Parathyroid adenoma (tissue), 2 donors: ENCODE measurements at regions not wholly inside any gene's neighbourhood (a gene's known extent, or its start where the extent isn't known, plus 50 kb on each side); places are given as distances from the start of the nearest gene placed in this dataset.

Source experiments
- H2AFZ ChIP-seq: fragments of 300-600 bp; sonication (generic); one replicate; pipeline ENCODE4 v1.7.0; 2017; ENCODE audit warnings: antibody characterized with exemption, mild to moderate bottlenecking
- H3K27ac ChIP-seq: fragments of 300-600 bp; sonication (generic); one replicate; pipeline ENCODE4 v1.7.0; 2017
- H3K27me3 ChIP-seq: fragments of 300-600 bp; sonication (generic); one replicate; pipeline ENCODE4 v1.7.0; 2017; ENCODE audit warnings: low read length; ENCODE audit not compliant: control insufficient read depth, insufficient read depth
- H3K36me3 ChIP-seq: fragments of 300-600 bp; sonication (generic); one replicate; pipeline ENCODE4 v1.7.0; 2017; ENCODE audit warnings: low read length; ENCODE audit not compliant: control insufficient read depth, insufficient read depth
- H3K4me1 ChIP-seq: fragments of 300-600 bp; sonication (generic); one replicate; pipeline ENCODE4 v1.7.0; 2017; ENCODE audit warnings: control low read depth
- H3K4me2 ChIP-seq: fragments of 300-600 bp; sonication (generic); one replicate; pipeline ENCODE4 v1.7.0; 2017; ENCODE audit warnings: low read length
- H3K4me3 ChIP-seq: fragments of 300-600 bp; sonication (generic); one replicate; pipeline ENCODE4 v1.7.0; 2017; ENCODE audit warnings: low read depth, low read length
- H3K79me2 ChIP-seq: fragments of 300-600 bp; sonication (generic); one replicate; pipeline ENCODE4 v1.7.0; 2017; ENCODE audit warnings: control low read depth
- H3K9ac ChIP-seq: fragments of 300-600 bp; sonication (generic); one replicate; pipeline ENCODE4 v1.7.0; 2017; ENCODE audit warnings: mild to moderate bottlenecking
- H3K9me3 ChIP-seq: fragments of 300-600 bp; sonication (generic); one replicate; pipeline ENCODE4 v1.7.0; 2017; ENCODE audit warnings: low read length; ENCODE audit not compliant: control insufficient read depth
- CTCF ChIP-seq: fragments of 300-600 bp; sonication (generic); IDR thresholded peaks from one replicate; pipeline ENCODE4 v1.7.0; 2017; ENCODE audit warnings: antibody characterized with exemption, mild to moderate bottlenecking
- donor health status: primary hyperparathyroidism.

GRCh38 chr5:91885291-91886265, 502.5 kb upstream of the ARRDC3 start:
- no peaks in the 10 kb centered on the region for H3K4me1 ChIP-seq
- H3K36me3 ChIP-seq: no peaks in the 10 kb centered on the region
- TF ChIP-seq CTCF: no peak
- no peak overlapping the region for H2AFZ ChIP-seq
- H3K27ac ChIP-seq: no peak overlapping the region
- no peak overlapping the region for H3K4me2 ChIP-seq
- H3K9me3 ChIP-seq: no peaks in the 10 kb centered on the region
- H3K4me3 ChIP-seq: no peak overlapping the region
- no peaks in the 10 kb centered on the region for H3K79me2 ChIP-seq
- H3K9ac ChIP-seq: no peak overlapping the region
- H3K27me3 ChIP-seq: no peaks in the 10 kb centered on the region

- Histone ChIP-seq H3K9me3 (no peaks in the 10 kb centered on the region), H3K9ac (no peak overlapping the region), H2AFZ (no peak overlapping the region), H3K27ac (no peak overlapping the region), H3K4me1 (no peaks in the 10 kb centered on the region), H3K4me3 (no peak overlapping the region), H3K36me3 (no peaks in the 10 kb centered on the region), H3K79me2 (no peaks in the 10 kb centered on the region), H3K27me3 (no peaks in the 10 kb centered on the region), H3K4me2 (no peak overlapping the region)
- TF ChIP-seq CTCF: no peak
These were observed 500.9 kb upstream of the ARRDC3 start for GRCh38 chr5:91884036-91884435.

- no peak overlapping the region for H3K4me2 ChIP-seq
- no peak overlapping the region for H3K4me3 ChIP-seq
- no peaks in the 10 kb centered on the region for H3K27me3 ChIP-seq
- H3K79me2 ChIP-seq: no peaks in the 10 kb centered on the region
- no peak overlapping the region for H3K9ac ChIP-seq
- no peak overlapping the region for H3K27ac ChIP-seq
- H3K36me3 ChIP-seq: no peaks in the 10 kb centered on the region
- no peaks in the 10 kb centered on the region for H3K4me1 ChIP-seq
- no peak for TF ChIP-seq CTCF
- no peak overlapping the region for H2AFZ ChIP-seq
- H3K9me3 ChIP-seq: no peaks in the 10 kb centered on the region
These were observed 492.2 kb upstream of the ARRDC3 start for GRCh38 chr5:91875196-91875779.

GRCh38 chr5:91867799-91868198, 484.7 kb upstream of the ARRDC3 start:
- Histone ChIP-seq H3K9ac (no peak overlapping the region), H2AFZ (no peak overlapping the region)

More at GRCh38 chr5:91867799-91868198, 484.7 kb upstream of the ARRDC3 start:
- Histone ChIP-seq H3K9me3 (no peaks in the 10 kb centered on the region), H3K36me3 (no peaks in the 10 kb centered on the region), H3K27ac (no peak overlapping the region), H3K4me2 (no peak overlapping the region), H3K4me1 (no peaks in the 10 kb centered on the region), H3K27me3 (no peaks in the 10 kb centered on the region), H3K4me3 (no peak overlapping the region), H3K79me2 (no peaks in the 10 kb centered on the region)
- TF ChIP-seq CTCF: no peak
